ENCODE measurements at regions not wholly inside any gene's neighbourhood (a gene's known extent, or its start where the extent isn't known, plus 50 kb on each side); places are given as distances from the start of the nearest gene placed in this dataset.
"Not testable (repeated sequence)": the region's sequence is repeated elsewhere in the genome, so short reads cannot be mapped to it uniquely, and the experiment has no call there.

DNA sequence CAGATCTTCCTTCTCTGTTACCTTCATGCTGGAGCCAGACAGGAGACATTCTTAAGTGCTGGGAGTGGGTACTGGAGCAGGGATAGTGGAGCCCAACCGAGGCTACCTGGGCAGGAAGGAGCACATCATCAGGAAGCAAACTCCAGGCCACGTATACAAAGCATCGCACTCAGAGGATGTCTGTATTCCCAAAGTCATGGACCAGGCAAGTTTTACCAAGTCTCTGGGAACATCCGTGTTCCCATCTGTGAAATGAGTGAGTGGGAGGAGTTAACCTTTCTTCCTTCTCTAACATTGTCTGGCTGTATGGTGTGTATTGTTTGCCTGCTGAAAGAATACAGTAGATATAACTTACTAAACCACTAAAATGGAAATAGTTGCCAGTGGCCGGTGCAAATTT lies 175.0 kb upstream of the TMEM45B start:
- Histone ChIP-seq H3K27me3 (ENCODE audit: insufficient read depth, low read length) (no peaks in the 10 kb centered on the region), H3K4me3 (ENCODE audit: low read length) (no peak overlapping the region), H3K9me3 (ENCODE audit: insufficient read depth, low read depth, low read length) (no peaks in the 10 kb centered on the region), H3K4me1 (ENCODE audit: insufficient read depth, low read length) (no peaks in the 10 kb centered on the region), H3K27ac (ENCODE audit: low read length) (no peak overlapping the region), H3K9ac (ENCODE audit: low read depth, low read length) (no peak overlapping the region), H3K36me3 (ENCODE audit: insufficient read depth, low read depth, low read length) (no peaks in the 10 kb centered on the region)

- no peak overlapping the region for H3K9ac ChIP-seq (ENCODE audit: low read depth, low read length)
- no peaks in the 10 kb centered on the region for H3K9me3 ChIP-seq (ENCODE audit: insufficient read depth, low read depth, low read length)
- H3K4me3 ChIP-seq (ENCODE audit: low read length), result no peak overlapping the region
- H3K27me3 ChIP-seq (ENCODE audit: insufficient read depth, low read length), result no peaks in the 10 kb centered on the region
- H3K27ac ChIP-seq (ENCODE audit: low read length), result no peak overlapping the region
- no peaks in the 10 kb centered on the region for H3K4me1 ChIP-seq (ENCODE audit: insufficient read depth, low read length)
- no peaks in the 10 kb centered on the region for H3K36me3 ChIP-seq (ENCODE audit: insufficient read depth, low read depth, low read length)
Observed at GRCh38 chr11:129643031-129643721, 172.5 kb upstream of the TMEM45B start.

DNA sequence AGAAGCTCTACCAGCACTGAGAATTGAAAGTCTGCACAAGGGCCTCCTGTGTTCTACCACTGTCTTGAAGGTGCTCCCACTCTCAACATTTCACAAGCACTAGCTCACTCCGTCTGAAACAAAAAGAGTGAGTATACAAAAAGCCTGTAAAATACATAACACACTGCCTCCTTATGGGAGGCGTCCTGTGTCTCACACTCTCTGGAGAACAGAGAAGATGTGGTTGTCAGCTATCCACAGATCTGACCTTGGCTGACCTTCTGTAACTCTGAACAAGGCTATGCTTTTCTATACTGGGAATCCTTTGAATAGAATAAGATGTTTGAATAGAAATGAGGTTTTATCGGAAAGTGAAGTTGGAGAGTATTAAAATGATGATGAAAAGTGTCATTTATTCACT lies 171.3 kb upstream of the TMEM45B start:
- no peak overlapping the region for H3K27ac ChIP-seq (ENCODE audit: low read length)
- H3K9me3 ChIP-seq (ENCODE audit: insufficient read depth, low read depth, low read length), result no peaks in the 10 kb centered on the region
- no peak overlapping the region for H3K4me3 ChIP-seq (ENCODE audit: low read length)
- H3K27me3 ChIP-seq (ENCODE audit: insufficient read depth, low read length), result no peaks in the 10 kb centered on the region
- H3K36me3 ChIP-seq (ENCODE audit: insufficient read depth, low read depth, low read length), result no peaks in the 10 kb centered on the region
- H3K4me1 ChIP-seq (ENCODE audit: insufficient read depth, low read length), result no peaks in the 10 kb centered on the region
- H3K9ac ChIP-seq (ENCODE audit: low read depth, low read length), result no peak overlapping the region

GRCh38 chr11:129645943-129646342 lies 169.7 kb upstream of the TMEM45B start:
- Histone ChIP-seq H3K36me3 (ENCODE audit: insufficient read depth, low read depth, low read length) (no peaks in the 10 kb centered on the region), H3K27ac (ENCODE audit: low read length) (no peak overlapping the region), H3K4me3 (ENCODE audit: low read length) (no peak overlapping the region), H3K27me3 (ENCODE audit: insufficient read depth, low read length) (no peaks in the 10 kb centered on the region), H3K4me1 (ENCODE audit: insufficient read depth, low read length) (no peaks in the 10 kb centered on the region), H3K9ac (ENCODE audit: low read depth, low read length) (no peak overlapping the region), H3K9me3 (ENCODE audit: insufficient read depth, low read depth, low read length) (no peaks in the 10 kb centered on the region; the same call in 1 of the 2 replicates)

GRCh38 chr11:129650044-129650443 lies 165.6 kb upstream of the TMEM45B start:
- H3K27me3 ChIP-seq (ENCODE audit: insufficient read depth, low read length); H3K36me3 ChIP-seq (ENCODE audit: insufficient read depth, low read depth, low read length); H3K4me1 ChIP-seq (ENCODE audit: insufficient read depth, low read length); H3K9me3 ChIP-seq (ENCODE audit: insufficient read depth, low read depth, low read length); H3K4me3 ChIP-seq (ENCODE audit: low read length); H3K27ac ChIP-seq (ENCODE audit: low read length); H3K9ac ChIP-seq (ENCODE audit: low read depth, low read length): not testable (repeated sequence)

DNA sequence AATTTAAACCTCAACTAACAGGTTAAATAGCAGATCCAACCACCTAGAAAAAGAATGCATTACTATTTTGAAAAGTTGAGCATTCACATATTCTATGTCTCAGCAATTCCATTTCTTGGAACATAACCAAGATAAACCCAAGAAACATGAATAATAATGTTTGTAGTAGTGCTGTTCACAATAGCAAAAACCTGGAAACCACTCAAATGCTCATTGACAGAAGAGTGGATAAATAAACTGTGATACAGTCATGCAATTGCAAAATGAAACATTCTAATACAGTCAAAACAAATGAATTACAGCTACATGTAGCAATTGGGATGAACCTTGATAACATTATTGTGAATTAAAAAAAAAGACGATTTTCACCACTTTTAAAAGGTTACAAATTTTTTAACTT lies 162.8 kb upstream of the TMEM45B start:
- H3K4me1 ChIP-seq (ENCODE audit: insufficient read depth, low read length), result no peaks in the 10 kb centered on the region
- no peaks in the 10 kb centered on the region for H3K27me3 ChIP-seq (ENCODE audit: insufficient read depth, low read length)
- no peak overlapping the region for H3K4me3 ChIP-seq (ENCODE audit: low read length)
- H3K9me3 ChIP-seq (ENCODE audit: insufficient read depth, low read depth, low read length), result no peaks in the 10 kb centered on the region; the same call in 1 of the 2 replicates
- no peak overlapping the region for H3K27ac ChIP-seq (ENCODE audit: low read length)
- H3K36me3 ChIP-seq (ENCODE audit: insufficient read depth, low read depth, low read length), result no peaks in the 10 kb centered on the region
- H3K9ac ChIP-seq (ENCODE audit: low read depth, low read length), result no peak overlapping the region

DNA sequence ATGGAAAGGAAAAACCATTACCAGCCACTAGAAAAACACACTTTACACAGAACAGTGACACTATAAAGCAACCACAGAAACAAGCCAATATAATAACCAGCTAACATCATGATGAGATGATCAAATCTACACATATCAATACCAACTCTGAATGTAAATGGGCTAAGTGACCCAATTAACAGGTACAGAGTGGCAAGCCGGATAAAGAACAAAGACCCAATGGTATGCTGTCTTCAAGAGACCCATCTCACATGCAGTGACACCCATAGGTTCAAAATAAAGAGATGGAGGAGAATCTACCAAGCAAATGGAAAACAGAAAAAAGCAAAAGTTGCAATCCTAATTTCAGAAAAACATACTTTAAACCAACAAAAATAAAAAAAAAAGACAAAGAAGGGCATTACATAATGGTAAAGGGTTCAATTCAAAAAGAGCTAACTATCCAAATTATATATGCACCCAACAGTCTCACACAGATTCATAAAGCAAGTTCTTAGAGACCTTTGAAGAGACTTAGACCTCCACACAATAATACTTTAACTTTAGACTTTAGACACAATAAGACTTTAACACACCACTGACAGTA lies 160.3 kb upstream of the TMEM45B start:
- no peaks in the 10 kb centered on the region for H3K36me3 ChIP-seq (ENCODE audit: insufficient read depth, low read depth, low read length)
- H3K9me3 ChIP-seq (ENCODE audit: insufficient read depth, low read depth, low read length), result no peaks in the 10 kb centered on the region; the same call in 1 of the 2 replicates
- H3K9ac ChIP-seq (ENCODE audit: low read depth, low read length), result no peak overlapping the region
- no peaks in the 10 kb centered on the region for H3K27me3 ChIP-seq (ENCODE audit: insufficient read depth, low read length)
- no peak overlapping the region for H3K4me3 ChIP-seq (ENCODE audit: low read length)
- no peaks in the 10 kb centered on the region for H3K4me1 ChIP-seq (ENCODE audit: insufficient read depth, low read length)
- no peak overlapping the region for H3K27ac ChIP-seq (ENCODE audit: low read length)

DNA sequence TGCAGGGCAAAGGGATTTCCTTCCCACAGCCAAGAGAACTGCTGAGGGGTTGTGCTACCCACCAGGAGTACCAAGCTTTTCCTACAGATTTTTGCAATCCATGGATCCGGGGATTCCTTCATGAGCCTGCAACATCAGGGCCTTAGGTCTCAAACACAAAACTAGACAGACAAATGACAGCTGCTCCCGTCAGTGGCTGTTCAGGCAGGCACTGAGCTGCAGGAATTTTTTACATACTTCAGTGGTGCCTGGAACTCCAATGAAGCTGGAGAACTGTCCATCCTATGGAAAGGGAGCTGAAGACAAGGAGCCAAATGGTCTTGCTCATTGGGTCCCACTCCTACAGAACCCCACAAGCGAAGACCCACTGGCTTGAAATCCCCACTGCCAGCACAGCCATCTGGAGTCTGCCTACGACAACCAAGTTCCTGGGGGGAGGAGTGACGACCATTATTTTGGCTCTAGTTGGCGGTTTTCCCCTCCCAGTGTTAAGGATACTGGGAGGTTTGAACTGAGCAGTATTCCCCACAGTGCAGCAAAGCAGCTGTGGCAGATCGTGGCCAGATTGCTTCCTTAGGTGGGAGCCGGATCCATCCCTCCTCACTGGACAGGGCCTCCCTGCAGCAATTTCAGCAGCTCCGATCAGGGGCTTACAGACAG lies 157.7 kb upstream of the TMEM45B start:
- Histone ChIP-seq H3K9me3 (ENCODE audit: insufficient read depth, low read depth, low read length) (no peaks in the 10 kb centered on the region; the same call in 1 of the 2 replicates), H3K36me3 (ENCODE audit: insufficient read depth, low read depth, low read length) (no peaks in the 10 kb centered on the region), H3K4me3 (ENCODE audit: low read length) (no peak overlapping the region), H3K4me1 (ENCODE audit: insufficient read depth, low read length) (no peaks in the 10 kb centered on the region), H3K27ac (ENCODE audit: low read length) (no peak overlapping the region), H3K9ac (ENCODE audit: low read depth, low read length) (no peak overlapping the region), H3K27me3 (ENCODE audit: insufficient read depth, low read length) (no peaks in the 10 kb centered on the region)

- Histone ChIP-seq H3K9ac (ENCODE audit: low read depth, low read length) (no peak overlapping the region), H3K27ac (ENCODE audit: low read length) (no peak overlapping the region), H3K4me1 (ENCODE audit: insufficient read depth, low read length) (no peaks in the 10 kb centered on the region)
Observed at GRCh38 chr11:129658526-129658867, 157.2 kb upstream of the TMEM45B start.

GRCh38 chr11:129680907-129681306 lies 134.7 kb upstream of the TMEM45B start:
- H3K27me3 ChIP-seq (ENCODE audit: insufficient read depth, low read length), result no peaks in the 10 kb centered on the region
- H3K27ac ChIP-seq (ENCODE audit: low read length), result no peak overlapping the region
- H3K4me1 ChIP-seq (ENCODE audit: insufficient read depth, low read length), result no peaks in the 10 kb centered on the region
- no peaks in the 10 kb centered on the region for H3K9me3 ChIP-seq (ENCODE audit: insufficient read depth, low read depth, low read length)
- no peak overlapping the region for H3K9ac ChIP-seq (ENCODE audit: low read depth, low read length)
- no peak overlapping the region for H3K4me3 ChIP-seq (ENCODE audit: low read length)
- H3K36me3 ChIP-seq (ENCODE audit: insufficient read depth, low read depth, low read length), result no peaks in the 10 kb centered on the region

More at GRCh38 chr11:129658526-129658867, 157.2 kb upstream of the TMEM45B start:
- H3K36me3 ChIP-seq (ENCODE audit: insufficient read depth, low read depth, low read length), result no peaks in the 10 kb centered on the region
- no peaks in the 10 kb centered on the region for H3K27me3 ChIP-seq (ENCODE audit: insufficient read depth, low read length)
- no peak overlapping the region for H3K4me3 ChIP-seq (ENCODE audit: low read length)
- no peaks in the 10 kb centered on the region; the same call in 1 of the 2 replicates for H3K9me3 ChIP-seq (ENCODE audit: insufficient read depth, low read depth, low read length)

- Histone ChIP-seq H3K4me1 (ENCODE audit: insufficient read depth, low read length) (no peaks in the 10 kb centered on the region), H3K36me3 (ENCODE audit: insufficient read depth, low read depth, low read length) (no peaks in the 10 kb centered on the region), H3K9ac (ENCODE audit: low read depth, low read length) (no peak overlapping the region), H3K4me3 (ENCODE audit: low read length) (no peak overlapping the region), H3K27ac (ENCODE audit: low read length) (no peak overlapping the region), H3K9me3 (ENCODE audit: insufficient read depth, low read depth, low read length) (no peaks in the 10 kb centered on the region), H3K27me3 (ENCODE audit: insufficient read depth, low read length) (no peaks in the 10 kb centered on the region)
Observed at GRCh38 chr11:129681344-129682114, 134.1 kb upstream of the TMEM45B start.
